SK-N-SH (cell line): ENCODE measurements at regions not wholly inside any gene's neighbourhood (a gene's known extent, or its start where the extent isn't known, plus 50 kb on each side); places are given as distances from the start of the nearest gene placed in this dataset.

Experiments used
- ELF1 ChIP-seq: IDR thresholded peaks from 2 replicates; pipeline ENCODE4 v1.4.0; 2012
- EZH2phosphoT487 ChIP-seq: fragments of 200-600 bp; sonication (generic); IDR thresholded peaks from 2 replicates; pipeline ENCODE4 v1.6.1; 2017; ENCODE audit warnings: low read depth, mixed run types, mild to moderate bottlenecking, antibody characterized with exemption, moderate library complexity, borderline replicate concordance
- TF ChIP-seq, protein P1 (sequence below): fragments of 200-600 bp; sonication (generic); IDR thresholded peaks from 2 replicates; pipeline ENCODE4 v1.6.1; 2017; ENCODE audit warnings: antibody characterized with exemption, mild to moderate bottlenecking, moderate library complexity
- TF ChIP-seq, protein P2 (sequence below): IDR thresholded peaks from 2 replicates; pipeline ENCODE4 v1.6.1; 2012; ENCODE audit warnings: mild to moderate bottlenecking, low read depth, low read length, moderate library complexity
- TF ChIP-seq, protein P3 (sequence below): IDR thresholded peaks from 2 replicates; pipeline ENCODE4 v1.4.0; 2012; ENCODE audit warnings: low read depth, borderline replicate concordance

DNA sequence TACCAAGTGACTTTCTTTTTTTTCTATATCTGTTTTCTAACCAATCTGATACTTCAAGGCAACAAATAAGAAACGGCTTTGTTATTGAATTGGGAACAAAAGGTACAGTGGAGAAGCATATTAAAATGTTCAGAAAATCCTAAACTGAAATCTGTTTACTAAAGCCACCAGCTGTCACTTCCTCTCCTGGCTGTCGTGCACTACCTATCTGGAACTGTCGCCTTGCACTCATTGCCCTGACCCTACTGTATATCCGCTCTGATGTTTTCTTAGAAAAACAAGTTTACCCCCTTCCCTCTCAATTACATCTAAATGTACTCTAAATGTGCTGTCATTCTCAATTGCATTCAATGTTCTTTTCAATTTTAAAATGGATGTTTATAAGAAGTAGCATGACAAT, 439.8 kb upstream of the ARRDC4 start:
- TF ChIP-seq, protein P1, sequence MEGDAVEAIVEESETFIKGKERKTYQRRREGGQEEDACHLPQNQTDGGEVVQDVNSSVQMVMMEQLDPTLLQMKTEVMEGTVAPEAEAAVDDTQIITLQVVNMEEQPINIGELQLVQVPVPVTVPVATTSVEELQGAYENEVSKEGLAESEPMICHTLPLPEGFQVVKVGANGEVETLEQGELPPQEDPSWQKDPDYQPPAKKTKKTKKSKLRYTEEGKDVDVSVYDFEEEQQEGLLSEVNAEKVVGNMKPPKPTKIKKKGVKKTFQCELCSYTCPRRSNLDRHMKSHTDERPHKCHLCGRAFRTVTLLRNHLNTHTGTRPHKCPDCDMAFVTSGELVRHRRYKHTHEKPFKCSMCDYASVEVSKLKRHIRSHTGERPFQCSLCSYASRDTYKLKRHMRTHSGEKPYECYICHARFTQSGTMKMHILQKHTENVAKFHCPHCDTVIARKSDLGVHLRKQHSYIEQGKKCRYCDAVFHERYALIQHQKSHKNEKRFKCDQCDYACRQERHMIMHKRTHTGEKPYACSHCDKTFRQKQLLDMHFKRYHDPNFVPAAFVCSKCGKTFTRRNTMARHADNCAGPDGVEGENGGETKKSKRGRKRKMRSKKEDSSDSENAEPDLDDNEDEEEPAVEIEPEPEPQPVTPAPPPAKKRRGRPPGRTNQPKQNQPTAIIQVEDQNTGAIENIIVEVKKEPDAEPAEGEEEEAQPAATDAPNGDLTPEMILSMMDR = no peak
- TF ChIP-seq EZH2phosphoT487 = no peak
- TF ChIP-seq, protein P2, sequence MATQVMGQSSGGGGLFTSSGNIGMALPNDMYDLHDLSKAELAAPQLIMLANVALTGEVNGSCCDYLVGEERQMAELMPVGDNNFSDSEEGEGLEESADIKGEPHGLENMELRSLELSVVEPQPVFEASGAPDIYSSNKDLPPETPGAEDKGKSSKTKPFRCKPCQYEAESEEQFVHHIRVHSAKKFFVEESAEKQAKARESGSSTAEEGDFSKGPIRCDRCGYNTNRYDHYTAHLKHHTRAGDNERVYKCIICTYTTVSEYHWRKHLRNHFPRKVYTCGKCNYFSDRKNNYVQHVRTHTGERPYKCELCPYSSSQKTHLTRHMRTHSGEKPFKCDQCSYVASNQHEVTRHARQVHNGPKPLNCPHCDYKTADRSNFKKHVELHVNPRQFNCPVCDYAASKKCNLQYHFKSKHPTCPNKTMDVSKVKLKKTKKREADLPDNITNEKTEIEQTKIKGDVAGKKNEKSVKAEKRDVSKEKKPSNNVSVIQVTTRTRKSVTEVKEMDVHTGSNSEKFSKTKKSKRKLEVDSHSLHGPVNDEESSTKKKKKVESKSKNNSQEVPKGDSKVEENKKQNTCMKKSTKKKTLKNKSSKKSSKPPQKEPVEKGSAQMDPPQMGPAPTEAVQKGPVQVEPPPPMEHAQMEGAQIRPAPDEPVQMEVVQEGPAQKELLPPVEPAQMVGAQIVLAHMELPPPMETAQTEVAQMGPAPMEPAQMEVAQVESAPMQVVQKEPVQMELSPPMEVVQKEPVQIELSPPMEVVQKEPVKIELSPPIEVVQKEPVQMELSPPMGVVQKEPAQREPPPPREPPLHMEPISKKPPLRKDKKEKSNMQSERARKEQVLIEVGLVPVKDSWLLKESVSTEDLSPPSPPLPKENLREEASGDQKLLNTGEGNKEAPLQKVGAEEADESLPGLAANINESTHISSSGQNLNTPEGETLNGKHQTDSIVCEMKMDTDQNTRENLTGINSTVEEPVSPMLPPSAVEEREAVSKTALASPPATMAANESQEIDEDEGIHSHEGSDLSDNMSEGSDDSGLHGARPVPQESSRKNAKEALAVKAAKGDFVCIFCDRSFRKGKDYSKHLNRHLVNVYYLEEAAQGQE = no peak
- no peak for TF ChIP-seq ELF1
- TF ChIP-seq, protein P3, sequence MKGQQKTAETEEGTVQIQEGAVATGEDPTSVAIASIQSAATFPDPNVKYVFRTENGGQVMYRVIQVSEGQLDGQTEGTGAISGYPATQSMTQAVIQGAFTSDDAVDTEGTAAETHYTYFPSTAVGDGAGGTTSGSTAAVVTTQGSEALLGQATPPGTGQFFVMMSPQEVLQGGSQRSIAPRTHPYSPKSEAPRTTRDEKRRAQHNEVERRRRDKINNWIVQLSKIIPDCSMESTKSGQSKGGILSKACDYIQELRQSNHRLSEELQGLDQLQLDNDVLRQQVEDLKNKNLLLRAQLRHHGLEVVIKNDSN = no peak
